K562 (cell line): ENCODE measurements at regions not wholly inside any gene's neighbourhood (a gene's known extent, or its start where the extent isn't known, plus 50 kb on each side); places are given as distances from the start of the nearest gene placed in this dataset.

ENCODE experiments used
- ATF2 ChIP-seq: sonication (generic); formaldehyde crosslinking; IDR thresholded peaks from 2 replicates; pipeline ENCODE4 v1.8.1; 2022; ENCODE audit warnings: missing genetic modification reagents
- CBX1 ChIP-seq: sonication (generic); IDR thresholded peaks from 2 replicates; pipeline ENCODE4 v1.6.1; 2016; ENCODE audit warnings: antibody characterized with exemption, low read depth, mild to moderate bottlenecking
- GTF2A2 ChIP-seq: IDR thresholded peaks from 2 replicates; pipeline ENCODE4 v1.6.1; 2016; ENCODE audit warnings: mild to moderate bottlenecking, missing genetic modification characterization, missing compliant biosample characterization
- ZNF140 ChIP-seq: fragments of 250-450 bp; sonication (Bioruptor Pico); IDR thresholded peaks from 2 replicates; pipeline ENCODE4 v1.8.0; 2021; ENCODE audit warnings: moderate library complexity, mild to moderate bottlenecking, inconsistent platforms
- ZNF407 ChIP-seq: fragments of 450-650 bp; IDR thresholded peaks from 2 replicates; pipeline ENCODE4 v1.6.1; 2016; ENCODE audit warnings: low read depth

- no peak for TF ChIP-seq CBX1
- TF ChIP-seq ZNF140 (CRISPR knock-in tag): no peak
- no peak for TF ChIP-seq GTF2A2
- TF ChIP-seq ATF2: no peak
- TF ChIP-seq ZNF407: no peak
- TF ChIP-seq, all 486 proteins: peak for 0
Measured at GRCh38 chr19:30848636-30849425, 476.6 kb downstream of the ZNF536 start (continued).
